ENCODE measurements at regions not wholly inside any gene's neighbourhood (a gene's known extent, or its start where the extent isn't known, plus 50 kb on each side); places are given as distances from the start of the nearest gene placed in this dataset.
"Not testable (repeated sequence)": the region's sequence is repeated elsewhere in the genome, so short reads cannot be mapped to it uniquely, and the experiment has no call there.

DNA sequence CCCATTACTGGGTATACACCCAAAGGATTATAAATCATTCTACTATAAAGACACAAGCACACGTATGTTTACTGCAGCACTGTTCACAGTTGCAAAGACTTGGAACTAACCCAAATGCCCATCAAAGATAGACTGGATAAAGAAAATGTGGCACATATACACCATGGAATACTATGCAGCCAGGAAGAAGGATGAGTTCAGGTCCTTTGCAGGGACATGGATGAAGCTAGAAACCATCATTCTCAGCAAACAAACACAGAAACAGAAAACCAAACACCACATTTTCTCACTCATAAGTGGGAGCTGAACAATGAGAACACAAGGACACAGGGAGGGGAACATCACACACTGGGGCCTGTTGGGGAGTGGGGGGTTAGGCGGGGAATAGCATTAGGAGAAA, 90.0 kb upstream of the TRAM1L1 start:
- TF ChIP-seq CTCF (conservative IDR thresholded peaks at IDR 0.05 in 1 of 2, IDR thresholded peaks at IDR 0.05 in 1 of 2; ENCODE audit: extremely low read depth in 1 of 2, insufficient read depth in 1 of 2, low read depth in 1 of 2, low read length in 2 of 2); EZH2 (IDR thresholded peaks at IDR 0.05; ENCODE audit: borderline replicate concordance, low read length): not testable (repeated sequence)
